Activated naive CD8-positive, alpha-beta T cell treated with anti-CD3 and anti-CD28 coated beads, Interleukin-2, amount 10 ng/mL, durations not matched to agents 7 days and 5 days (primary cell): ENCODE measurements at regions not wholly inside any gene's neighbourhood (a gene's known extent, or its start where the extent isn't known, plus 50 kb on each side); places are given as distances from the start of the nearest gene placed in this dataset.

ENCODE experiments used
- ATAC-seq: fragments of 150-1000 bp; cut with Tn5 transposase; one replicate; pipeline ENCODE4 v1.10.0; 2021; ENCODE audit warnings: low read depth, moderate library complexity
- POLR2A ChIA-PET: fragments of 350-600 bp; sonication (Branson Sonifier 250); formaldehyde crosslinking; loops from one replicate; lab custom pipeline; 2021; ENCODE audit warnings: antibody characterized with exemption; lab: Charles Lee
- DNase-seq: peaks from one replicate; pipeline ENCODE4 v3.0.0; 2021
- H3K27ac Mint-ChIP-seq: one replicate; pipeline ENCODE4 v1.8.0; 2022; ENCODE audit warnings: mild to moderate bottlenecking, mixed read lengths
- H3K27me3 Mint-ChIP-seq: one replicate; pipeline ENCODE4 v1.8.0; 2022; ENCODE audit warnings: mild to moderate bottlenecking, moderate library complexity, mixed read lengths
- H3K36me3 Mint-ChIP-seq: one replicate; pipeline ENCODE4 v1.8.0; 2021; ENCODE audit warnings: mild to moderate bottlenecking, mixed read lengths
- H3K4me1 Mint-ChIP-seq: one replicate; pipeline ENCODE4 v1.8.0; 2021; ENCODE audit warnings: mixed read lengths
- H3K4me3 Mint-ChIP-seq: one replicate; pipeline ENCODE4 v1.8.0; 2022; ENCODE audit warnings: mild to moderate bottlenecking, moderate library complexity, mixed read lengths
- H3K9me3 Mint-ChIP-seq: one replicate; pipeline ENCODE4 v1.8.0; 2021; ENCODE audit warnings: mixed read lengths

- Mint-ChIP-seq H3K27ac (no peak overlapping the region), H3K36me3 (no peaks in the 10 kb centered on the region), H3K27me3 (no peaks in the 10 kb centered on the region), H3K4me3 (no peak overlapping the region), H3K9me3 (peaks cover 4% of the 10 kb centered on the region), H3K4me1 (no peaks in the 10 kb centered on the region)
- ATAC-seq: no peak
- DNase-seq: no peak
- POLR2A ChIA-PET: no interaction called here
These were observed 359.8 kb upstream of the ZNF608 start for GRCh38 chr5:125106271-125106670.

- DNase-seq: no peak
- ATAC-seq: no peak
- Mint-ChIP-seq H3K9me3 (peaks cover 7% of the 10 kb centered on the region), H3K4me3 (no peak overlapping the region), H3K36me3 (no peaks in the 10 kb centered on the region), H3K4me1 (no peaks in the 10 kb centered on the region), H3K27me3 (no peaks in the 10 kb centered on the region), H3K27ac (no peak overlapping the region)
- POLR2A ChIA-PET: no interaction called here
These were observed 360.4 kb upstream of the ZNF608 start for GRCh38 chr5:125106881-125107280.

- no peaks in the 10 kb centered on the region for H3K4me1 Mint-ChIP-seq
- H3K27ac Mint-ChIP-seq: no peak overlapping the region
- no peak for ATAC-seq
- H3K36me3 Mint-ChIP-seq: no peaks in the 10 kb centered on the region
- POLR2A ChIA-PET: no interaction called here
- H3K4me3 Mint-ChIP-seq: no peak overlapping the region
- no peaks in the 10 kb centered on the region for H3K27me3 Mint-ChIP-seq
- DNase-seq: no peak
- H3K9me3 Mint-ChIP-seq: peaks cover 7% of the 10 kb centered on the region
These were observed 362.9 kb upstream of the ZNF608 start for GRCh38 chr5:125109293-125109692.

GRCh38 chr5:125109816-125110215 lies 363.4 kb upstream of the ZNF608 start:
- peaks cover 7% of the 10 kb centered on the region for H3K9me3 Mint-ChIP-seq
- POLR2A ChIA-PET: no interaction called here
- H3K36me3 Mint-ChIP-seq: no peaks in the 10 kb centered on the region
- no peaks in the 10 kb centered on the region for H3K27me3 Mint-ChIP-seq
- no peak for DNase-seq
- H3K4me3 Mint-ChIP-seq: no peak overlapping the region
- no peak overlapping the region for H3K27ac Mint-ChIP-seq
- H3K4me1 Mint-ChIP-seq: no peaks in the 10 kb centered on the region
- ATAC-seq: no peak

- H3K4me3 Mint-ChIP-seq: no peak overlapping the region
- POLR2A ChIA-PET: no interaction called here
- DNase-seq (no peak), ATAC-seq (no peak)
- H3K27me3 Mint-ChIP-seq: no peaks in the 10 kb centered on the region
- H3K9me3 Mint-ChIP-seq: peaks cover 7% of the 10 kb centered on the region
- H3K36me3 Mint-ChIP-seq: no peaks in the 10 kb centered on the region
- no peaks in the 10 kb centered on the region for H3K4me1 Mint-ChIP-seq
- no peak overlapping the region for H3K27ac Mint-ChIP-seq
These were observed 365.8 kb upstream of the ZNF608 start for GRCh38 chr5:125112196-125112595.

GRCh38 chr5:125113328-125113727 lies 366.9 kb upstream of the ZNF608 start:
- no peaks in the 10 kb centered on the region for H3K36me3 Mint-ChIP-seq
- H3K27me3 Mint-ChIP-seq: no peaks in the 10 kb centered on the region
- POLR2A ChIA-PET: no interaction called here
- DNase-seq: no peak
- no peak overlapping the region for H3K4me3 Mint-ChIP-seq
- H3K4me1 Mint-ChIP-seq: no peaks in the 10 kb centered on the region
- peaks cover 9% of the 10 kb centered on the region for H3K9me3 Mint-ChIP-seq
- H3K27ac Mint-ChIP-seq: no peak overlapping the region
- no peak for ATAC-seq

GRCh38 chr5:125115195-125115525 lies 368.7 kb upstream of the ZNF608 start:
- ATAC-seq (no peak), DNase-seq (no peak)
- no peaks in the 10 kb centered on the region for H3K27me3 Mint-ChIP-seq
- no peak overlapping the region for H3K4me3 Mint-ChIP-seq
- H3K27ac Mint-ChIP-seq: no peak overlapping the region
- no peaks in the 10 kb centered on the region for H3K36me3 Mint-ChIP-seq
- H3K9me3 Mint-ChIP-seq: peaks cover 9% of the 10 kb centered on the region
- H3K4me1 Mint-ChIP-seq: no peaks in the 10 kb centered on the region
- POLR2A ChIA-PET: no interaction called here

- no peak for ATAC-seq
- Mint-ChIP-seq H3K27ac (no peak overlapping the region), H3K9me3 (peaks cover 2% of the 10 kb centered on the region), H3K4me1 (no peaks in the 10 kb centered on the region), H3K36me3 (no peaks in the 10 kb centered on the region), H3K27me3 (no peaks in the 10 kb centered on the region), H3K4me3 (no peak overlapping the region)
- POLR2A ChIA-PET: no interaction called here
- no peak for DNase-seq
These were observed 371.1 kb upstream of the ZNF608 start for GRCh38 chr5:125117566-125117965.

GRCh38 chr5:125120012-125120411 lies 373.6 kb upstream of the ZNF608 start:
- H3K27me3 Mint-ChIP-seq: no peaks in the 10 kb centered on the region
- no peak overlapping the region for H3K27ac Mint-ChIP-seq
- H3K9me3 Mint-ChIP-seq: peaks cover 2% of the 10 kb centered on the region
- H3K36me3 Mint-ChIP-seq: no peaks in the 10 kb centered on the region
- DNase-seq (no peak), ATAC-seq (no peak)
- POLR2A ChIA-PET: no interaction called here
- no peak overlapping the region for H3K4me3 Mint-ChIP-seq
- no peaks in the 10 kb centered on the region for H3K4me1 Mint-ChIP-seq

GRCh38 chr5:125125031-125125823 lies 378.8 kb upstream of the ZNF608 start:
- Mint-ChIP-seq H3K4me3 (no peak overlapping the region), H3K9me3 (no peaks in the 10 kb centered on the region), H3K27ac (no peak overlapping the region), H3K4me1 (no peaks in the 10 kb centered on the region), H3K27me3 (no peaks in the 10 kb centered on the region), H3K36me3 (no peaks in the 10 kb centered on the region)
- POLR2A ChIA-PET: no interaction called here
- ATAC-seq (no peak), DNase-seq (no peak)

GRCh38 chr5:125126050-125126449 lies 379.6 kb upstream of the ZNF608 start:
- H3K36me3 Mint-ChIP-seq: no peaks in the 10 kb centered on the region
- no peak overlapping the region for H3K27ac Mint-ChIP-seq
- no peak overlapping the region for H3K4me3 Mint-ChIP-seq
- no peaks in the 10 kb centered on the region for H3K4me1 Mint-ChIP-seq
- H3K9me3 Mint-ChIP-seq: no peaks in the 10 kb centered on the region
- H3K27me3 Mint-ChIP-seq: no peaks in the 10 kb centered on the region
- POLR2A ChIA-PET: no interaction called here
- ATAC-seq (no peak), DNase-seq (no peak)

- no peak overlapping the region for H3K27ac Mint-ChIP-seq
- no peak for ATAC-seq
- no peaks in the 10 kb centered on the region for H3K4me1 Mint-ChIP-seq
- H3K36me3 Mint-ChIP-seq: no peaks in the 10 kb centered on the region
- H3K9me3 Mint-ChIP-seq: no peaks in the 10 kb centered on the region
- H3K27me3 Mint-ChIP-seq: no peaks in the 10 kb centered on the region
- no peak for DNase-seq
- POLR2A ChIA-PET: no interaction called here
- no peak overlapping the region for H3K4me3 Mint-ChIP-seq
These were observed 382.8 kb upstream of the ZNF608 start for GRCh38 chr5:125129151-125129806.

- DNase-seq (no peak), ATAC-seq (no peak)
- H3K4me1 Mint-ChIP-seq: no peaks in the 10 kb centered on the region
- no peak overlapping the region for H3K4me3 Mint-ChIP-seq
- POLR2A ChIA-PET: no interaction called here
- no peak overlapping the region for H3K27ac Mint-ChIP-seq
- no peaks in the 10 kb centered on the region for H3K27me3 Mint-ChIP-seq
- no peaks in the 10 kb centered on the region for H3K9me3 Mint-ChIP-seq
- no peaks in the 10 kb centered on the region for H3K36me3 Mint-ChIP-seq
These were observed 384.2 kb upstream of the ZNF608 start for GRCh38 chr5:125130591-125130990.
